ENCODE measurements at regions not wholly inside any gene's neighbourhood (a gene's known extent, or its start where the extent isn't known, plus 50 kb on each side); places are given as distances from the start of the nearest gene placed in this dataset.
"Not testable (repeated sequence)": the region's sequence is repeated elsewhere in the genome, so short reads cannot be mapped to it uniquely, and the experiment has no call there.

GRCh38 chrX:80573275-80573674, 153.0 kb downstream of the TENT5D start:
- TF ChIP-seq, protein P1, sequence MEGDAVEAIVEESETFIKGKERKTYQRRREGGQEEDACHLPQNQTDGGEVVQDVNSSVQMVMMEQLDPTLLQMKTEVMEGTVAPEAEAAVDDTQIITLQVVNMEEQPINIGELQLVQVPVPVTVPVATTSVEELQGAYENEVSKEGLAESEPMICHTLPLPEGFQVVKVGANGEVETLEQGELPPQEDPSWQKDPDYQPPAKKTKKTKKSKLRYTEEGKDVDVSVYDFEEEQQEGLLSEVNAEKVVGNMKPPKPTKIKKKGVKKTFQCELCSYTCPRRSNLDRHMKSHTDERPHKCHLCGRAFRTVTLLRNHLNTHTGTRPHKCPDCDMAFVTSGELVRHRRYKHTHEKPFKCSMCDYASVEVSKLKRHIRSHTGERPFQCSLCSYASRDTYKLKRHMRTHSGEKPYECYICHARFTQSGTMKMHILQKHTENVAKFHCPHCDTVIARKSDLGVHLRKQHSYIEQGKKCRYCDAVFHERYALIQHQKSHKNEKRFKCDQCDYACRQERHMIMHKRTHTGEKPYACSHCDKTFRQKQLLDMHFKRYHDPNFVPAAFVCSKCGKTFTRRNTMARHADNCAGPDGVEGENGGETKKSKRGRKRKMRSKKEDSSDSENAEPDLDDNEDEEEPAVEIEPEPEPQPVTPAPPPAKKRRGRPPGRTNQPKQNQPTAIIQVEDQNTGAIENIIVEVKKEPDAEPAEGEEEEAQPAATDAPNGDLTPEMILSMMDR (IDR thresholded peaks at IDR 0.05; ENCODE audit: low read depth, low read length), result no peak
- H3K4me3 ChIP-seq (ENCODE audit: low read depth, low read length), result no peak overlapping the region

DNA sequence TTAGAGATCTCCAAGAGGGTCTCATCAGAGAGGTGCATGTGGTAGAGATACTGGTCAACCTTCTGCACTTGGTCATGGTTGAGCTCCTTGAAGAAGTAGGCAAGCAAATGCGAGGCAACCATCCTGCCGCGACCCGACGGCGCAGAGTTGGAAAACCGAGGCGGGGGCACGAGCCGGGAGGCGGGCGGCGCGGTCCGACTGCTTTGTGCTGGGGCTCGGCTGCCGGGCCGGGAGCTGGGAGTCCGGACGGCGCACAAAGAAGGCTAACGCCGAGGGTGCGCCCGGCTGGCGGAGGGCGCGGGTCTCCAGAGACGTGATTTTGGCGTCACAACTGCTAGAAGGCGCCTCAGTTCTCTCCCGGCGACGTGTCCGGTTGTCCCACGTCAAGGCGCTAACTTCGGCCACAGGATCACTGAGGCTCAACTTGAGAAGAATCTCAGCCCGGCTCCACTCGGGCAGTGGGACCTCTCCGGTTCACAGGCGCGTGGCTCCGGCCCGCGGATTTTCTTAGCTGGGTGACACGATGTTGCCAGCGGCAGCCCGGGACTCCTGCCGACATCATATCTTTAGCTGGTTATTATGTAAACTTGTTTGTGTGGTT, 154.3 kb downstream of the TENT5D start:
- not testable (repeated sequence) for H3K4me3 ChIP-seq (ENCODE audit: low read depth, low read length)

DNA sequence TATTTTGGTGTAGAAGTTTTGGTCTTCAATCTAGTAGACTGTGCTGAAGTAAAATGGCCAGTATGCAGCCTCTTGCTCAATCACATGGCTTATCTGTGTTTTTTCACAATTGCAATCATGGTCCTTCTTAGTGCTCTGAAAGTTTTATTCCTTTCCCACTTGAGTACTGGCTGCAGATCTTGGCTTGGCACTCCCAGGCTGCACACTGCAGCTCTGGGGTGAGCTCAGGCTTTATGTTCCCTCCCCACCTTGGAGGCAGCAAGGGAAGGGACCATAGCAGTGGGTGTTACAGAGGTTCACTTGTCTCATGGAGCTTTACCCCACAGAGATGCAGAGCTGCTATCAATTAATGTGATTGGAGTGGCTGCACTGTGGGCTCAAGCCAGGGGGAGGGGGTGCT, 156.0 kb downstream of the TENT5D start:
- TF ChIP-seq, protein P1 (IDR thresholded peaks at IDR 0.05; ENCODE audit: low read depth, low read length), result no peak
- no peak overlapping the region for H3K4me3 ChIP-seq (ENCODE audit: low read depth, low read length)

DNA sequence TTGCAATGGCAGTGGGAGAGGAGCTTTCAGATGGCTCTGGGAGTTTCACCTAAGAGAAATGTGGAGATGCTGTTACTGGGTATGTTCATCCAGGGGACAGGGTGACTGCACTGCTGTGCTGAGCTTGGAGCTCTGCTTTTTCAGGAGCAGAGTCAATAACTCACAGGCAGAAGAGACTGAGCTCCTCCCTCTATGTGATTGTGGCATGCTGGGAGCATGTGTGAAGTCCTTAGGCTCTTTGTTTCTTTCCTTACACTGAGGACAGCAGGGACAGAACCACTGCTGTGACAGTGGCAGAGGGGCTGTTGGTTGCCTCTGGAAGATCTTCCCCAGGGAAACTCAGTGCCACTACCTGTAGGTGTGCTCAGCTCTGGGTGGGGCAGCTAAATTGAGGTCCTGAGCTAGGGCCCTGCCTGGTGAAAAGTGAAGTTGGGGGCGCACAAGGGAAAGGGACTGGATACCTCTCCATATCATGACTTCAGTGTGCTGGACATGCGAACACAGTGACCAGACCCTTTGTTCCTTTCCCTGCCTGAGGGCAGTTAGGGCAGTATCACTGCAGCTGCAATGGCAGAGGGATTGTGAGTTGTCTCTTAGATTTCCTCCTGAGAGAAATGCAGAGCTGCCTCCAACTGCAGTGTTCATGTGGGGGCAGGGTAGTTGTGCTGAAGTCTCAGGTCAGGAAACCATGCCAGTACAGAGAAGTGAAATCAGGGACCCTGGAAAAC, 156.7 kb downstream of the TENT5D start:
- TF ChIP-seq, protein P1 (IDR thresholded peaks at IDR 0.05; ENCODE audit: low read depth, low read length), result no peak
- no peak overlapping the region for H3K4me3 ChIP-seq (ENCODE audit: low read depth, low read length)

- TF ChIP-seq, protein P1 (IDR thresholded peaks at IDR 0.05; ENCODE audit: low read depth, low read length), result 0 out of 2 replicates have a peak, but pooled peaks have one; percentile 18
- H3K4me3 ChIP-seq (ENCODE audit: low read depth, low read length), result no peak overlapping the region
These were observed 158.4 kb downstream of the TENT5D start for GRCh38 chrX:80578517-80579105.

DNA sequence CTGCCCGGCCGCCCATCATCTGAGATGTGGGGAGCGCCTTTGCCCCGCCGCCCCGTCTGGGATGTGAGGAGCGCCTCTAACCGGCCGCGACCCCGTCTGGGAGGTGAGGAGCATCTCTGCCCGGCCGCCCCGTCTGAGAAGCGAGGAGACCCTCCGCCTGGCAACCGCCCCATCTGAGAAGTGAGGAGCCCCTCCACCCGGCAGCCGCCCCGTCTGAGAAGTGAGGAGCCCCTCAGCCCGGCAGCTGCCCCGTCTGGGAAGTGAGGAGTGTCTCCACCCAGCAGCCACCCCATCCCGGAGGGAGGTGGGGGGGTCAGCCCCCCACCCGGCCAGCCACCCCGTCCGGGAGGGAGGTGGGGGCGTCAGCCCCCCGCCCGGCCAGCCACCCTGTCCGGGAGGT, 170.7 kb downstream of the TENT5D start:
- not testable (repeated sequence) for H3K4me3 ChIP-seq (ENCODE audit: low read depth, low read length)

DNA sequence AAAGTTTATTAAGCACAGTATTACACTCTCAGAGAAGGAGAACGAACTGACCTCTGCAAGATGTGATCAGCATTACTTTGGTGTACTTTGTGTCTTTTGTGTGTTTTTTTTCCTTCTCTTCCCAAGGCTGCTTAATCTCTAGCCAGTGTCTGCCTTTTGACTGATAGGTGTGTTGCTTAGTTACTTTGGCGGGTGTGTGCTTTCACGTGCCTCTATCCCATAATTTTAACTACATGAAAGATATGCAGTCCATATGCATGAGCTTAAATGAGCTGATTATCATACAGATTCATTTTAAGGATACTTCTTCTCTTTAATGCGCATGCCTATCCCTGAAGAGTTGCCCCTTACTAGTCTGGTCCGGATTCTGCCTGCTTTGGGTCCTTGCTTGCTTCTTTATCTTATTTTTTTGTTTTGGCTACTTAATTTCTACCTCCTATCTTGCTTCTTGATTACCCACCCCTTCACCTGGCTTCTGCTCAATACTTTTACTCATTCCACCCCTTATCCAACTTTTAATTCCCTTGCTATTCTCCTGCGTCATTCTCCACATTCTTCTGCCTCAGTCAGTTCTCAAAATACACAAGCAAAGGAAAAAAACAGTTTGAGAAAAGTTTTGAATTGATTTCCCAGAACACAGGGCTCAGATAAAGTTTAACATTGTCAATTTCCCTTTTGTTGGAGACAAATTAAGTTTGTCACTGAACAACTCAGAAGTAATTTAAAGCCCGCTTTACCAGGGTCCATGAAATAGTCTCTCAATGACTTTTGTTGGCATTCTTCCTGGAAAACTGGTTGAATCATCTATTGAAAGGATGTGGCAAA, 182.0 kb downstream of the TENT5D start:
- TF ChIP-seq, protein P1 (IDR thresholded peaks at IDR 0.05; ENCODE audit: low read depth, low read length), result no peak

More for the DNA sequence above, 182.0 kb downstream of the TENT5D start:
- H3K4me3 ChIP-seq (ENCODE audit: low read depth, low read length), result no peak overlapping the region

Measured in WI38 (cell line).